Caco-2 (cell line): ENCODE measurements at regions not wholly inside any gene's neighbourhood (a gene's known extent, or its start where the extent isn't known, plus 50 kb on each side); places are given as distances from the start of the nearest gene placed in this dataset.

Source experiments
- BruUV-seq: library from RNA; stranded (reverse); fragments of 400-500 nt; replicated peaks from 2 replicates; lab custom pipeline; 2021; lab: Mats Ljungman, UMichigan
- CTCF ChIA-PET: fragments of 300-600 bp; sonication (Branson Sonifier 250); formaldehyde crosslinking; loops from one replicate; lab custom pipeline; 2022; ENCODE audit warnings: antibody characterized with exemption; lab: Charles Lee
- POLR2A ChIA-PET: fragments of 300-600 bp; sonication (Branson Sonifier 250); formaldehyde crosslinking; loops from one replicate; lab custom pipeline; 2022; ENCODE audit warnings: antibody characterized with exemption; lab: Charles Lee
- DNase-seq, 2 experiments: peaks; one replicate each; pipeline versions ENCODE4 v3.0.0 to v3.0.0-alpha.2; 2020 to 2022
- H3K27me3 ChIP-seq: replicated peaks from 2 replicates; pipeline ENCODE4 v1.6.0; 2011; ENCODE audit warnings: low read length; ENCODE audit not compliant: control insufficient read depth, insufficient read depth
- H3K36me3 ChIP-seq: 2 replicates; pipeline ENCODE4 v1.5.1; 2011; ENCODE audit warnings: low read length; ENCODE audit not compliant: control insufficient read depth, insufficient read depth
- H3K4me1 ChIP-seq: fragments of 250-450 bp; sonication (Bioruptor Pico); 2 replicates; pipeline ENCODE4 v1.5.1; 2020; ENCODE audit warnings: mild to moderate bottlenecking
- H3K4me3 ChIP-seq: 2 replicates; pipeline ENCODE4 v1.5.1; 2011; ENCODE audit warnings: low read depth, mild to moderate bottlenecking, control low read depth, low read length
- H3K9me3 ChIP-seq: fragments of 250-450 bp; sonication (Bioruptor Pico); 2 replicates; pipeline ENCODE4 v1.5.1; 2020; ENCODE audit warnings: mild to moderate bottlenecking, moderate library complexity
- H3K27ac Mint-ChIP-seq: one replicate; pipeline ENCODE4 v1.8.0; 2022; ENCODE audit warnings: mixed read lengths; ENCODE audit not compliant: unreplicated experiment
- H3K27me3 Mint-ChIP-seq: one replicate; pipeline ENCODE4 v1.8.0; 2022; ENCODE audit warnings: mixed read lengths; ENCODE audit not compliant: insufficient read depth, unreplicated experiment
- H3K36me3 Mint-ChIP-seq: one replicate; pipeline ENCODE4 v1.8.0; 2022; ENCODE audit warnings: mild to moderate bottlenecking, mixed read lengths; ENCODE audit not compliant: insufficient read depth, unreplicated experiment
- H3K4me1 Mint-ChIP-seq: one replicate; pipeline ENCODE4 v1.8.0; 2022; ENCODE audit warnings: low read depth, mixed read lengths; ENCODE audit not compliant: unreplicated experiment
- H3K4me3 Mint-ChIP-seq: one replicate; pipeline ENCODE4 v1.8.0; 2022; ENCODE audit warnings: mild to moderate bottlenecking, moderate library complexity, mixed read lengths; ENCODE audit not compliant: unreplicated experiment
- H3K9me3 Mint-ChIP-seq: one replicate; pipeline ENCODE4 v1.8.0; 2022; ENCODE audit warnings: mixed read lengths; ENCODE audit not compliant: unreplicated experiment
- intact Hi-C: fragments of 100-400 bp; cut with micrococcal nuclease; formaldehyde crosslinking; loops from one replicate; pipeline ENCODE4 v1.10.0; 2022; ENCODE audit not compliant: unreplicated experiment
- TF ChIP-seq, protein P1 (sequence below), 2 experiments: fragments of 200-600 bp in 1 of 2; IDR thresholded peaks; 1 replicate in 1 of 2; 2 replicates in 1 of 2; pipeline versions ENCODE4 v1.5.1 to v1.8.0; 2011 to 2022; ENCODE audit warnings: antibody characterized with exemption in 1 of 2, control low read depth in 1 of 2, inconsistent platforms in 1 of 2, low read depth in 1 of 2, low read length in 1 of 2, mild to moderate bottlenecking in 1 of 2, moderate library complexity in 1 of 2; ENCODE audit not compliant: insufficient read depth in 1 of 2, severe bottlenecking in 1 of 2, unreplicated experiment in 1 of 2

DNA sequence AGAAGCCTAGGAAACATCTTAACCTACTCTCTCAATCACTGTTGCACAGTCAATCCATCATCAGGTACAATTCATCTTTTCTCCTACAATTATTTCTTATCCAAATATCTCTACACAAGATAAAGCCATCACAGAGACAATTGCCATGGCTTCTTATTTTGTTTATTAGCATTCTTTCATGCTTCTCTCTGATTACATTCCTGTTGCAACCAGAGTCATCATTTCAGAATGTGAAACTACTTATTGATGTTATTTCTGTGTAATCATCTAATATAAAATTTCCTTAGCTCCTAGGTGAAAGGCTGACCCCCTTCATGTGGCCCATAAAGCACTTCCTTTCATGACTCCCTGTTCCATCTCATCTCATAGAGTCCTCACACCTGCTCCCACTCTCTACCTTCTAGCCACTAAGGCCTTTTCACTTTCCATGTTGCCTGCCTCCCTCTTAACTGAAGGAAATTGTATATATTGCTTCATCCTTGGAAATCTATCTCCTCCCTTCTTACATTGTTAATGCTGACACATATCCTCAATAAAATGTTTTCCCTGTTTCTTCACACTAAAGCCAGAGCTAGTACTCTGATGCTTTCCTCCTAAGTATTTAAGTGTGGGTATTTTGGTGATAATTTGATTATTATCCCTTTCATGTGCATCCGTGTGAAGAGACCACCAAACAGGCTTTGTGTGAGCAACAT lies 829.9 kb downstream of the FAT4 start:
- CTCF ChIA-PET = no interaction called here

DNA sequence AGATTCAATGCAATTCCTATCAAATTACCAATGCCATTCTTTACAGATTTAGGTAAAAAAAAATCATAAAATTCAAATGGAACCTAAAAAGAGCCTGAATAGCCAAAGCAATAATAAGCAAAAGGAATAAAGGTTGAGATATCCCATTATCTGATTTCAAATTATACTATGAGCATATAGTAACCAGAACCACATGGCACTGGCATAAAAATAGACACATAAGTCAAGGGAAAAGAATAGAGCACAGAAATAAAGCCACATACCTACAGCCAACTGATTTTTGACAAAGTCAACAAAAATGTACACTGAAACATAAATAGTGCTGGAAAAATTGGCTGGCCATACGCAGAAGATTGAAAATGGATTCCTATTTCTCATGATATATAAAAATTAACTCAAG lies 853.7 kb downstream of the FAT4 start:
- Histone ChIP-seq H3K9me3 (no peaks in the 10 kb centered on the region), H3K27me3 (no peaks in the 10 kb centered on the region), H3K4me3 (no peak overlapping the region), H3K4me1 (no peaks in the 10 kb centered on the region), H3K36me3 (no peaks in the 10 kb centered on the region)
- H3K4me3 Mint-ChIP-seq = no peak overlapping the region
- DNase-seq = no peak
- H3K4me1 Mint-ChIP-seq = no peaks in the 10 kb centered on the region
- no peaks in the 10 kb centered on the region for H3K36me3 Mint-ChIP-seq
- ChIA-PET POLR2A (no interaction called here), CTCF (no interaction called here)
- H3K27me3 Mint-ChIP-seq = no peaks in the 10 kb centered on the region
- TF ChIP-seq, protein P1, sequence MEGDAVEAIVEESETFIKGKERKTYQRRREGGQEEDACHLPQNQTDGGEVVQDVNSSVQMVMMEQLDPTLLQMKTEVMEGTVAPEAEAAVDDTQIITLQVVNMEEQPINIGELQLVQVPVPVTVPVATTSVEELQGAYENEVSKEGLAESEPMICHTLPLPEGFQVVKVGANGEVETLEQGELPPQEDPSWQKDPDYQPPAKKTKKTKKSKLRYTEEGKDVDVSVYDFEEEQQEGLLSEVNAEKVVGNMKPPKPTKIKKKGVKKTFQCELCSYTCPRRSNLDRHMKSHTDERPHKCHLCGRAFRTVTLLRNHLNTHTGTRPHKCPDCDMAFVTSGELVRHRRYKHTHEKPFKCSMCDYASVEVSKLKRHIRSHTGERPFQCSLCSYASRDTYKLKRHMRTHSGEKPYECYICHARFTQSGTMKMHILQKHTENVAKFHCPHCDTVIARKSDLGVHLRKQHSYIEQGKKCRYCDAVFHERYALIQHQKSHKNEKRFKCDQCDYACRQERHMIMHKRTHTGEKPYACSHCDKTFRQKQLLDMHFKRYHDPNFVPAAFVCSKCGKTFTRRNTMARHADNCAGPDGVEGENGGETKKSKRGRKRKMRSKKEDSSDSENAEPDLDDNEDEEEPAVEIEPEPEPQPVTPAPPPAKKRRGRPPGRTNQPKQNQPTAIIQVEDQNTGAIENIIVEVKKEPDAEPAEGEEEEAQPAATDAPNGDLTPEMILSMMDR (IDR thresholded peaks at IDR 0.05; ENCODE audit: insufficient read depth in 1 of 2, low read depth in 1 of 2, low read length in 1 of 2, severe bottlenecking in 1 of 2, unreplicated experiment in 1 of 2) = no peak
- no TSS peak for BruUV-seq
- no peaks in the 10 kb centered on the region for H3K9me3 Mint-ChIP-seq
- intact Hi-C loops = no loop called here
- H3K27ac Mint-ChIP-seq = no peak overlapping the region

More for the DNA sequence above, 829.9 kb downstream of the FAT4 start:
- intact Hi-C loops = no loop called here
- H3K27me3 Mint-ChIP-seq = no peaks in the 10 kb centered on the region
- H3K36me3 ChIP-seq = no peaks in the 10 kb centered on the region
- no peak overlapping the region for H3K4me3 Mint-ChIP-seq
- no peaks in the 10 kb centered on the region for H3K4me1 Mint-ChIP-seq
- H3K4me3 ChIP-seq = no peak overlapping the region
- no TSS peak for BruUV-seq
- no peaks in the 10 kb centered on the region for H3K9me3 Mint-ChIP-seq
- H3K27ac Mint-ChIP-seq = no peak overlapping the region
- H3K27me3 ChIP-seq = no peaks in the 10 kb centered on the region
- POLR2A ChIA-PET = no interaction called here
- no peaks in the 10 kb centered on the region for H3K4me1 ChIP-seq
- TF ChIP-seq, protein P1 (IDR thresholded peaks at IDR 0.05; ENCODE audit: insufficient read depth in 1 of 2, low read depth in 1 of 2, low read length in 1 of 2, severe bottlenecking in 1 of 2, unreplicated experiment in 1 of 2) = no peak
- no peaks in the 10 kb centered on the region for H3K9me3 ChIP-seq
- no peaks in the 10 kb centered on the region for H3K36me3 Mint-ChIP-seq
- DNase-seq = no peak

DNA sequence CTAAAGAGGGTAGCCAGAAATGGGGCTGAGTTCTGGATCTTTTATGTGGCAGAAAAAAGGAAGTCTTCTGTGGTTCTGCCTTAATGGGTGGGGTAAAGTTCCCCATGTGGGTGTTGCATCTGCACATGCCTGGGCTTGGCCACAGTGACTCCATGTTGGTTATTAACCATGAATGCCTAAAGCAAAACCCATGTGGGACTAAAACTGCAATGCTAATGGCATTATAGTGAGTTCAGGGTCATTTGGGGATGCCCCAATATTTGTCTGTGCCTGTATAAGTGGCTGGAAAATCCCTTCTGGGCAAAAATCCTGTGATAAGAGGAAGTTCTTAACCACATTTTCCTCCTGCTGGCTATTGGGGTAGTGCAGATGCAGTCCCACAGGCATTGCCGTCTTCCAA lies 857.4 kb downstream of the FAT4 start:
- no peak overlapping the region for H3K4me3 Mint-ChIP-seq
- CTCF ChIA-PET = no interaction called here
- Histone ChIP-seq H3K36me3 (no peaks in the 10 kb centered on the region), H3K27me3 (no peaks in the 10 kb centered on the region), H3K4me3 (no peak overlapping the region), H3K4me1 (no peaks in the 10 kb centered on the region), H3K9me3 (no peaks in the 10 kb centered on the region)
- H3K9me3 Mint-ChIP-seq = no peaks in the 10 kb centered on the region
- TF ChIP-seq, protein P1 (IDR thresholded peaks at IDR 0.05; ENCODE audit: insufficient read depth in 1 of 2, low read depth in 1 of 2, low read length in 1 of 2, severe bottlenecking in 1 of 2, unreplicated experiment in 1 of 2) = no peak
- peaks cover 4% of the 10 kb centered on the region for H3K27me3 Mint-ChIP-seq
- DNase-seq = no peak
- no TSS peak for BruUV-seq
- POLR2A ChIA-PET = no interaction called here
- H3K36me3 Mint-ChIP-seq = no peaks in the 10 kb centered on the region
- no peaks in the 10 kb centered on the region for H3K4me1 Mint-ChIP-seq
- H3K27ac Mint-ChIP-seq = no peak overlapping the region
- intact Hi-C loops = no loop called here
